HG03354 (cell line): ENCODE measurements at regions not wholly inside any gene's neighbourhood (a gene's known extent, or its start where the extent isn't known, plus 50 kb on each side); places are given as distances from the start of the nearest gene placed in this dataset.
"Not testable (repeated sequence)": the region's sequence is repeated elsewhere in the genome, so short reads cannot be mapped to it uniquely, and the experiment has no call there.

Experiments used
- ATAC-seq: cut with Tn5 transposase; IDR thresholded peaks from one replicate; pipeline ENCODE4 v1.9.1; 2021; ENCODE audit warnings: mild to moderate bottlenecking; ENCODE audit not compliant: unreplicated experiment, poor library complexity, severe bottlenecking

GRCh38 chr3:20682573-20682972 is 496.6 kb upstream of the SGO1 start:
- ATAC-seq, result no peak

- no peak for ATAC-seq
These were observed 495.1 kb upstream of the SGO1 start for GRCh38 chr3:20680990-20681628.

GRCh38 chr3:20673866-20674265 is 487.9 kb upstream of the SGO1 start:
- no peak for ATAC-seq

- ATAC-seq, result no peak
These were observed 483.7 kb upstream of the SGO1 start for GRCh38 chr3:20669675-20670074.

GRCh38 chr3:20669184-20669583 is 483.2 kb upstream of the SGO1 start:
- ATAC-seq, result no peak

GRCh38 chr3:20668411-20668810 is 482.4 kb upstream of the SGO1 start:
- ATAC-seq, result no peak

- no peak for ATAC-seq
These were observed 480.1 kb upstream of the SGO1 start for GRCh38 chr3:20666091-20666490.

GRCh38 chr3:20658491-20658890 is 472.5 kb upstream of the SGO1 start:
- ATAC-seq, result no peak

GRCh38 chr3:20657560-20657959 is 471.6 kb upstream of the SGO1 start:
- no peak for ATAC-seq

- no peak for ATAC-seq
These were observed 466.4 kb upstream of the SGO1 start for GRCh38 chr3:20652231-20652986.

GRCh38 chr3:20648921-20649381 is 462.9 kb upstream of the SGO1 start:
- ATAC-seq, result no peak

GRCh38 chr3:20648294-20648693 is 462.3 kb upstream of the SGO1 start:
- ATAC-seq, result no peak

GRCh38 chr3:20646425-20646824 is 460.4 kb upstream of the SGO1 start:
- ATAC-seq, result no peak

GRCh38 chr3:20645340-20645739 is 459.3 kb upstream of the SGO1 start:
- ATAC-seq, result no peak

GRCh38 chr3:20637729-20638128 is 451.7 kb upstream of the SGO1 start:
- no peak for ATAC-seq

- no peak for ATAC-seq
These were observed 436.3 kb upstream of the SGO1 start for GRCh38 chr3:20622304-20622703.

- not testable (repeated sequence) for ATAC-seq
These were observed 432.6 kb upstream of the SGO1 start for GRCh38 chr3:20618621-20619020.

GRCh38 chr3:20618181-20618580 is 432.2 kb upstream of the SGO1 start:
- ATAC-seq, result not testable (repeated sequence)

- ATAC-seq, result not testable (repeated sequence)
These were observed 430.0 kb upstream of the SGO1 start for GRCh38 chr3:20615982-20616381.

GRCh38 chr3:20608054-20608738 is 422.2 kb upstream of the SGO1 start:
- ATAC-seq, result no peak

GRCh38 chr3:20604659-20605058 is 418.7 kb upstream of the SGO1 start:
- ATAC-seq, result no peak
